Lower lobe of right lung (tissue), 2 donors: ENCODE measurements at regions not wholly inside any gene's neighbourhood (a gene's known extent, or its start where the extent isn't known, plus 50 kb on each side); places are given as distances from the start of the nearest gene placed in this dataset.
A peak's percentile ranks its signal among the peaks of the same experiment; 100 is the strongest.
"Not testable (repeated sequence)": the region's sequence is repeated elsewhere in the genome, so short reads cannot be mapped to it uniquely, and the experiment has no call there.

Source experiments
- ATAC-seq, 2 donors: fragments of 200-7000 bp; cut with Tn5 transposase; one replicate each; pipeline ENCODE4 v1.9.1; 2020 to 2022; ENCODE audit warnings: mild to moderate bottlenecking in 2 of 2, moderate library complexity in 2 of 2
- DNase-seq: peaks from one replicate; pipeline ENCODE4 v3.0.0-alpha.2; 2020
- H3K27ac ChIP-seq: fragments of 200-600 bp; one replicate; pipeline ENCODE4 v1.8.0; 2022
- H3K27me3 ChIP-seq: fragments of 200-600 bp; one replicate; pipeline ENCODE4 v1.8.0; 2022; ENCODE audit warnings: low read depth
- H3K36me3 ChIP-seq: fragments of 200-600 bp; one replicate; pipeline ENCODE4 v1.8.0; 2022; ENCODE audit warnings: mild to moderate bottlenecking
- H3K4me1 ChIP-seq: fragments of 200-600 bp; one replicate; pipeline ENCODE4 v1.8.0; 2022
- H3K4me3 ChIP-seq: fragments of 200-600 bp; one replicate; pipeline ENCODE4 v1.8.0; 2022; ENCODE audit warnings: mild to moderate bottlenecking
- H3K9me3 ChIP-seq: fragments of 200-600 bp; one replicate; pipeline ENCODE4 v1.8.0; 2022
- CTCF ChIP-seq: fragments of 200-600 bp; IDR thresholded peaks from one replicate; pipeline ENCODE4 v1.8.0; 2022; ENCODE audit warnings: antibody characterized with exemption, mild to moderate bottlenecking
- intact Hi-C: fragments of 100-400 bp; cut with DNase I; formaldehyde crosslinking; loops from one replicate; pipeline ENCODE4 v1.11.0; 2022
- donor health status: DM: no; HTN: yes; CAD: no; lungs with severe emphysema.

- ATAC-seq (peak in 1 of 2 donors; percentile 71), DNase-seq (no peak)
- Histone ChIP-seq H3K4me3 (no peak overlapping the region), H3K9me3 (no peaks in the 10 kb centered on the region), H3K36me3 (no peaks in the 10 kb centered on the region), H3K27ac (peak overlapping the region; percentile 16), H3K4me1 (no peaks in the 10 kb centered on the region), H3K27me3 (no peaks in the 10 kb centered on the region)
- intact Hi-C loops: no loop called here
- no peak for TF ChIP-seq CTCF
Measured at GRCh38 chr21:16117851-16118590, 388.2 kb downstream of the USP25 start.

- Histone ChIP-seq H3K27me3 (no peaks in the 10 kb centered on the region), H3K36me3 (no peaks in the 10 kb centered on the region), H3K4me3 (no peak overlapping the region), H3K27ac (no peak overlapping the region), H3K4me1 (no peaks in the 10 kb centered on the region), H3K9me3 (no peaks in the 10 kb centered on the region)
- intact Hi-C loops: no loop called here
- DNase-seq: no peak
- ATAC-seq: peak in 1 of 2 donors; percentile 44
- TF ChIP-seq CTCF: no peak
Measured at GRCh38 chr21:16124378-16125138, 394.8 kb downstream of the USP25 start.

GRCh38 chr21:16125274-16125673, 395.5 kb downstream of the USP25 start:
- no peaks in the 10 kb centered on the region for H3K9me3 ChIP-seq
- DNase-seq (no peak), ATAC-seq (no peak)
- no peaks in the 10 kb centered on the region for H3K4me1 ChIP-seq
- H3K36me3 ChIP-seq: no peaks in the 10 kb centered on the region
- no peaks in the 10 kb centered on the region for H3K27me3 ChIP-seq
- no peak overlapping the region for H3K4me3 ChIP-seq
- no peak for TF ChIP-seq CTCF
- H3K27ac ChIP-seq: no peak overlapping the region
- intact Hi-C loops: no loop called here

GRCh38 chr21:16132453-16132852, 402.7 kb downstream of the USP25 start:
- H3K27ac ChIP-seq, intact Hi-C loops, H3K4me1 ChIP-seq, H3K9me3 ChIP-seq, H3K4me3 ChIP-seq, ATAC-seq, DNase-seq, H3K27me3 ChIP-seq, H3K36me3 ChIP-seq: not testable (repeated sequence)

GRCh38 chr21:16133248-16133647, 403.5 kb downstream of the USP25 start:
- intact Hi-C loops: no loop called here
- Histone ChIP-seq H3K27ac (no peak overlapping the region), H3K9me3 (no peaks in the 10 kb centered on the region), H3K4me3 (no peak overlapping the region), H3K36me3 (no peaks in the 10 kb centered on the region), H3K4me1 (no peaks in the 10 kb centered on the region), H3K27me3 (no peaks in the 10 kb centered on the region)
- ATAC-seq (no peak), DNase-seq (no peak)
- TF ChIP-seq CTCF: no peak

GRCh38 chr21:16134134-16134533, 404.4 kb downstream of the USP25 start:
- Histone ChIP-seq H3K27me3 (no peaks in the 10 kb centered on the region), H3K27ac (no peak overlapping the region), H3K4me3 (no peak overlapping the region), H3K4me1 (no peaks in the 10 kb centered on the region), H3K9me3 (no peaks in the 10 kb centered on the region), H3K36me3 (no peaks in the 10 kb centered on the region)
- DNase-seq: no peak
- TF ChIP-seq CTCF: no peak
- ATAC-seq: no peak
- intact Hi-C loops: no loop called here
